NB4 (cell line): ENCODE measurements at regions not wholly inside any gene's neighbourhood (a gene's known extent, or its start where the extent isn't known, plus 50 kb on each side); places are given as distances from the start of the nearest gene placed in this dataset.

Experiments
- TF ChIP-seq, protein P1 (sequence below): IDR thresholded peaks from 2 replicates; pipeline ENCODE4 v1.6.1; 2011; ENCODE audit warnings: low read depth, low read length
- TF ChIP-seq, protein P2 (sequence below): IDR thresholded peaks from one replicate; pipeline ENCODE4 v1.5.1; 2012; ENCODE audit warnings: low read depth, low read length

DNA sequence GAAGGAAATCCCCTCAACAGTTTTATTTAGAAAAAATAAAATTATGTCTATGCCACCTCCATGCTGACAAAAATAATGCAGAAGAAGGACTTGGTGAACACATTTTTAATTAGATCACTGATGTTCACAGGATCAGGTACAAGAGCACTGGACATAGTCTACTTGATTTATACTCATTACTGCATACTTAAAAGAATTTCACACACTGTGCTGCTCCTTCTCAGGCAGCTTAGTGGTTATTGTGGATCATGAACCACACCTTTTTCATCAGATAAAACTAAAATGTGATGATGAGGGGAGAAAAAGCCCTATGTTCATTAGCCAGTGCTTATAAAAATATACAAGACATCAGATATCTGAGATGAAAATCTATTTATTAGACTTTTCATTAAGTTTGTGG is 103.3 kb upstream of the DPH5 start:
- TF ChIP-seq, protein P1, sequence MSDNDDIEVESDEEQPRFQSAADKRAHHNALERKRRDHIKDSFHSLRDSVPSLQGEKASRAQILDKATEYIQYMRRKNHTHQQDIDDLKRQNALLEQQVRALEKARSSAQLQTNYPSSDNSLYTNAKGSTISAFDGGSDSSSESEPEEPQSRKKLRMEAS: no peak
- TF ChIP-seq, protein P2, sequence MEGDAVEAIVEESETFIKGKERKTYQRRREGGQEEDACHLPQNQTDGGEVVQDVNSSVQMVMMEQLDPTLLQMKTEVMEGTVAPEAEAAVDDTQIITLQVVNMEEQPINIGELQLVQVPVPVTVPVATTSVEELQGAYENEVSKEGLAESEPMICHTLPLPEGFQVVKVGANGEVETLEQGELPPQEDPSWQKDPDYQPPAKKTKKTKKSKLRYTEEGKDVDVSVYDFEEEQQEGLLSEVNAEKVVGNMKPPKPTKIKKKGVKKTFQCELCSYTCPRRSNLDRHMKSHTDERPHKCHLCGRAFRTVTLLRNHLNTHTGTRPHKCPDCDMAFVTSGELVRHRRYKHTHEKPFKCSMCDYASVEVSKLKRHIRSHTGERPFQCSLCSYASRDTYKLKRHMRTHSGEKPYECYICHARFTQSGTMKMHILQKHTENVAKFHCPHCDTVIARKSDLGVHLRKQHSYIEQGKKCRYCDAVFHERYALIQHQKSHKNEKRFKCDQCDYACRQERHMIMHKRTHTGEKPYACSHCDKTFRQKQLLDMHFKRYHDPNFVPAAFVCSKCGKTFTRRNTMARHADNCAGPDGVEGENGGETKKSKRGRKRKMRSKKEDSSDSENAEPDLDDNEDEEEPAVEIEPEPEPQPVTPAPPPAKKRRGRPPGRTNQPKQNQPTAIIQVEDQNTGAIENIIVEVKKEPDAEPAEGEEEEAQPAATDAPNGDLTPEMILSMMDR: no peak
